Natural killer cell (primary cell): ENCODE measurements at regions not wholly inside any gene's neighbourhood (a gene's known extent, or its start where the extent isn't known, plus 50 kb on each side); places are given as distances from the start of the nearest gene placed in this dataset.

Experiments
- ATAC-seq, 3 donors: fragments of 150-1000 bp in 2 of 3; fragments of 200-7000 bp in 1 of 3; cut with Tn5 transposase; 1 replicate in 1 of 3; 2 replicates in 2 of 3; pipeline ENCODE4 v1.10.0; 2021; ENCODE audit warnings: mild to moderate bottlenecking in 2 of 3, moderate library complexity in 2 of 3
- DNase-seq, 2 donors: peaks; one replicate each; pipeline versions ENCODE4 v3.0.0 to v3.0.0-alpha.2; 2013 to 2021; ENCODE audit warnings: mixed read lengths in 1 of 2
- H3K27ac ChIP-seq: one replicate; pipeline ENCODE4 v1.5.1; 2013; ENCODE audit warnings: mild to moderate bottlenecking, low read length
- H3K27me3 ChIP-seq: one replicate; pipeline ENCODE4 v1.6.1; 2013; ENCODE audit warnings: low read length; ENCODE audit not compliant: control insufficient read depth, insufficient read depth
- H3K36me3 ChIP-seq: one replicate; pipeline ENCODE4 v1.6.1; 2013; ENCODE audit warnings: low read length; ENCODE audit not compliant: control insufficient read depth, insufficient read depth
- H3K4me1 ChIP-seq: one replicate; pipeline ENCODE4 v1.6.1; 2013; ENCODE audit warnings: low read length; ENCODE audit not compliant: control insufficient read depth, insufficient read depth
- H3K4me3 ChIP-seq: one replicate; pipeline ENCODE4 v1.5.1; 2013; ENCODE audit warnings: low read length
- H3K9me3 ChIP-seq: one replicate; pipeline ENCODE4 v1.6.1; 2013; ENCODE audit warnings: low read length; ENCODE audit not compliant: control insufficient read depth, insufficient read depth
- H3K27ac Mint-ChIP-seq, 2 donors: one replicate each; pipeline ENCODE4 v1.8.0; 2022; ENCODE audit warnings: mild to moderate bottlenecking in 2 of 2, mixed read lengths in 2 of 2, moderate library complexity in 1 of 2
- H3K27me3 Mint-ChIP-seq, 2 donors: one replicate each; pipeline ENCODE4 v1.8.0; 2022; ENCODE audit warnings: low read depth in 2 of 2, mixed read lengths in 2 of 2
- H3K36me3 Mint-ChIP-seq: one replicate; pipeline ENCODE4 v1.8.0; 2022; ENCODE audit warnings: mixed read lengths
- H3K4me1 Mint-ChIP-seq, 2 donors: one replicate each; pipeline ENCODE4 v1.8.0; 2022; ENCODE audit warnings: mixed read lengths in 2 of 2
- H3K4me3 Mint-ChIP-seq: one replicate; pipeline ENCODE4 v1.8.0; 2022; ENCODE audit warnings: mild to moderate bottlenecking, moderate library complexity, mixed read lengths
- H3K9me3 Mint-ChIP-seq, 2 donors: one replicate each; pipeline ENCODE4 v1.8.0; 2022; ENCODE audit warnings: mixed read lengths in 2 of 2
- CTCF ChIP-seq: fragments of 200-600 bp; IDR thresholded peaks from one replicate; pipeline ENCODE4 v1.8.0; 2022; ENCODE audit warnings: antibody characterized with exemption
- WGBS: methylation state at CpG from one replicate; pipeline ENCODE4 v1.1.7; 2013; ENCODE audit warnings: missing lambda C conversion rate; ENCODE audit not compliant: insufficient coverage; 5-methylcytosine and 5-hydroxymethylcytosine counted together
- intact Hi-C: fragments of 100-400 bp; cut with micrococcal nuclease; formaldehyde crosslinking; loops from one replicate; pipeline ENCODE4 v1.14.2; 2022

GRCh38 chr11:30109774-30110173, 92.9 kb upstream of the KCNA4 start:
- DNase-seq (no peak), ATAC-seq (no peak)
- no peaks in the 10 kb centered on the region for H3K4me1 ChIP-seq
- H3K27ac ChIP-seq: no peak overlapping the region
- Mint-ChIP-seq H3K4me3 (no peak overlapping the region), H3K36me3 (no peaks in the 10 kb centered on the region), H3K27ac (no peak overlapping the region), H3K4me1 (no peaks in the 10 kb centered on the region), H3K27me3 (peaks cover 0 to 4% of the 10 kb centered on the region in 2 donors), H3K9me3 (peaks cover 2 to 3% of the 10 kb centered on the region in 2 donors)
- H3K9me3 ChIP-seq: no peaks in the 10 kb centered on the region
- H3K36me3 ChIP-seq: no peaks in the 10 kb centered on the region
- H3K27me3 ChIP-seq: no peaks in the 10 kb centered on the region
- WGBS: 91% methylated on average over 4 of the region's 4 CpGs
- intact Hi-C loops: no loop called here
- no peak for TF ChIP-seq CTCF
- no peak overlapping the region for H3K4me3 ChIP-seq

DNA sequence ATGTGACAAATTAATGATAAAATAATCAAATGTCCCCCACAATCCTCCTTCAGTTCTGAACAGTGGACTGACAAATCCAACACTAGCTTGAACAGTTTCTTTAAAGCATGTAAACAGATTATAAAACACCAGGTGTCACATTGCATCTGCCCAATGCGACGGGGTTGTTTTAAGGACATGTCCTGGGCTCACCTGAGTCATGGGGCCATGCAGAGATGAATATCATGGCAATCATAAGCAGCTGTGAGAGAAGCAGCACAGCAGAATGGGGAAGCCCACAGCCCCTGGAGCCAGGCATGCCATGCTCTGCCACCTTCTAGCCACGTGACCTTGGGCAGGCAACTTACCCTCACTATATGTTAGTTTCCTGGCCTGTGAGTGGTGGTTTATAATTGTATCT, 93.9 kb upstream of the KCNA4 start:
- Mint-ChIP-seq H3K9me3 (no peaks in the 10 kb centered on the region), H3K4me1 (no peaks in the 10 kb centered on the region), H3K27me3 (peaks cover 0 to 4% of the 10 kb centered on the region in 2 donors), H3K4me3 (no peak overlapping the region), H3K27ac (no peak overlapping the region), H3K36me3 (no peaks in the 10 kb centered on the region)
- Histone ChIP-seq H3K4me1 (no peaks in the 10 kb centered on the region), H3K9me3 (no peaks in the 10 kb centered on the region), H3K36me3 (no peaks in the 10 kb centered on the region), H3K27ac (no peak overlapping the region), H3K27me3 (no peaks in the 10 kb centered on the region), H3K4me3 (no peak overlapping the region)
- DNase-seq (no peak), ATAC-seq (no peak)
- intact Hi-C loops: no loop called here
- TF ChIP-seq CTCF: no peak
- WGBS: 73% methylated on average over 2 of the region's 3 CpGs

- H3K9me3 Mint-ChIP-seq: no peaks in the 10 kb centered on the region
- no peaks in the 10 kb centered on the region for H3K9me3 ChIP-seq
- no peak overlapping the region for H3K4me3 Mint-ChIP-seq
- WGBS: 0% methylated on average over 1 of the region's 1 CpG
- H3K27me3 ChIP-seq: no peaks in the 10 kb centered on the region
- H3K4me3 ChIP-seq: no peak overlapping the region
- peaks cover 0 to 4% of the 10 kb centered on the region in 2 donors for H3K27me3 Mint-ChIP-seq
- no peak for ATAC-seq
- no peaks in the 10 kb centered on the region for H3K36me3 Mint-ChIP-seq
- H3K36me3 ChIP-seq: no peaks in the 10 kb centered on the region
- intact Hi-C loops: no loop called here
- H3K4me1 Mint-ChIP-seq: no peaks in the 10 kb centered on the region
- H3K4me1 ChIP-seq: no peaks in the 10 kb centered on the region
- no peak for DNase-seq
- no peak for TF ChIP-seq CTCF
- no peak overlapping the region for H3K27ac ChIP-seq
- H3K27ac Mint-ChIP-seq: no peak overlapping the region
These were observed 95.0 kb upstream of the KCNA4 start for GRCh38 chr11:30111786-30112185.

GRCh38 chr11:30113326-30113898, 96.6 kb upstream of the KCNA4 start:
- Mint-ChIP-seq H3K4me1 (no peaks in the 10 kb centered on the region), H3K9me3 (no peaks in the 10 kb centered on the region), H3K4me3 (no peak overlapping the region), H3K27ac (no peak overlapping the region), H3K36me3 (no peaks in the 10 kb centered on the region), H3K27me3 (peaks cover 0 to 4% of the 10 kb centered on the region in 2 donors)
- intact Hi-C loops: no loop called here
- H3K36me3 ChIP-seq: no peaks in the 10 kb centered on the region
- no peaks in the 10 kb centered on the region for H3K9me3 ChIP-seq
- H3K4me1 ChIP-seq: no peaks in the 10 kb centered on the region
- WGBS: 64% methylated on average over 2 of the region's 2 CpGs
- TF ChIP-seq CTCF: no peak
- DNase-seq (no peak), ATAC-seq (no peak)
- no peak overlapping the region for H3K4me3 ChIP-seq
- no peaks in the 10 kb centered on the region for H3K27me3 ChIP-seq
- H3K27ac ChIP-seq: no peak overlapping the region
